HCT116 (cell line): ENCODE measurements at regions not wholly inside any gene's neighbourhood (a gene's known extent, or its start where the extent isn't known, plus 50 kb on each side); places are given as distances from the start of the nearest gene placed in this dataset.

Experiments
- ATAC-seq: fragments of 200-7000 bp; cut with Tn5 transposase; 2 replicates; pipeline ENCODE4 v1.9.1; 2020; ENCODE audit warnings: mild to moderate bottlenecking, moderate library complexity
- BruUV-seq: library from RNA; stranded (reverse); fragments of 400-500 nt; replicated peaks from 2 replicates; lab custom pipeline; 2021; lab: Mats Ljungman, UMichigan
- CTCF ChIA-PET: fragments of 300-600 bp; sonication (Branson Sonifier 250); formaldehyde crosslinking; loops from one replicate; lab custom pipeline; 2021; ENCODE audit warnings: antibody characterized with exemption; lab: Charles Lee
- POLR2A ChIA-PET: fragments of 300-600, 350-600 bp; sonication (Branson Sonifier 250); formaldehyde crosslinking; loops from one replicate; lab custom pipeline; 2021; ENCODE audit warnings: antibody characterized with exemption; lab: Charles Lee
- RAD21 ChIA-PET, 2 experiments: fragments of 300-600 bp; sonication (Branson Sonifier 250); formaldehyde crosslinking; loops; one replicate each; lab custom pipeline; 2023; ENCODE audit warnings: low total read pairs in 2 of 2; ENCODE audit not compliant: uncharacterized antibody in 2 of 2, unreplicated experiment in 2 of 2, low non-redundant PET in 1 of 2; lab: Charles Lee
- DNase-seq: peaks from one replicate; pipeline ENCODE4 v3.0.0-alpha.2; 2010; ENCODE audit warnings: low read depth, low spot score
- H2AFZ ChIP-seq: fragments of 200-600 bp; shearing (Covaris generic), sonication (generic); 2 replicates; pipeline ENCODE4 v1.6.1; 2017; ENCODE audit warnings: low read depth, mixed run types, mixed read lengths, antibody characterized with exemption, low read length; ENCODE audit not compliant: poor library complexity, severe bottlenecking
- H3K27ac ChIP-seq: 2 replicates; pipeline ENCODE4 v1.5.1; 2012; ENCODE audit warnings: low read depth, low read length
- H3K27me3 ChIP-seq: fragments of 200-600 bp; sonication (generic); 2 replicates; pipeline ENCODE4 v1.6.1; 2016; ENCODE audit warnings: mixed run types, low read length, mixed read lengths; ENCODE audit not compliant: insufficient read depth
- H3K36me3 ChIP-seq, 2 experiments: fragments of 200-500 bp in 1 of 2; fragments of 200-600 bp in 1 of 2; sonication (Bioruptor generic) in 1 of 2; sonication (generic) in 1 of 2; 2 replicates each; pipeline versions ENCODE4 v1.5.1 to v1.6.1; 2014 to 2016; ENCODE audit warnings: low read length in 2 of 2, inconsistent platforms in 1 of 2, mixed read lengths in 1 of 2, mixed run types in 1 of 2; ENCODE audit not compliant: insufficient read depth in 2 of 2, control insufficient read depth in 1 of 2
- H3K4me1 ChIP-seq, 2 experiments: fragments of 200-600 bp in 1 of 2; sonication (generic) in 1 of 2; 2 replicates each; pipeline versions ENCODE4 v1.5.1 to v1.6.1; 2012 to 2017; ENCODE audit warnings: low read length in 2 of 2, inconsistent platforms in 1 of 2, mild to moderate bottlenecking in 1 of 2, mixed read lengths in 1 of 2, mixed run types in 1 of 2, moderate library complexity in 1 of 2; ENCODE audit not compliant: insufficient read depth in 2 of 2, control insufficient read depth in 1 of 2
- H3K4me2 ChIP-seq: fragments of 200-600 bp; sonication (generic); 2 replicates; pipeline ENCODE4 v1.6.1; 2017; ENCODE audit warnings: mixed run types, low read length, mixed read lengths
- H3K4me3 ChIP-seq, 2 experiments: fragments of 200-600 bp in 1 of 2; sonication (generic) in 1 of 2; replicated peaks in 1 of 2; 2 replicates each; pipeline ENCODE4 v1.5.1; 2011 to 2016; ENCODE audit warnings: low read length in 2 of 2, control low read depth in 1 of 2, low read depth in 1 of 2, mild to moderate bottlenecking in 1 of 2, mixed read lengths in 1 of 2, mixed run types in 1 of 2
- H3K79me2 ChIP-seq: fragments of 200-600 bp; sonication (generic); 2 replicates; pipeline ENCODE4 v1.6.1; 2017; ENCODE audit warnings: mild to moderate bottlenecking, mixed run types, low read length, moderate library complexity, mixed read lengths; ENCODE audit not compliant: insufficient read depth
- H3K9ac ChIP-seq: fragments of 200-600 bp; sonication (generic); 2 replicates; pipeline ENCODE4 v1.6.1; 2016; ENCODE audit warnings: low read length, mixed read lengths
- H3K9me2 ChIP-seq: fragments of 200-600 bp; sonication (generic), shearing (Covaris generic); 2 replicates; pipeline ENCODE4 v1.6.1; 2017; ENCODE audit warnings: mixed run types, mild to moderate bottlenecking, moderate library complexity; ENCODE audit not compliant: insufficient read depth
- H3K9me3 ChIP-seq, 2 experiments: fragments of 200-500 bp in 1 of 2; fragments of 200-600 bp in 1 of 2; sonication (Bioruptor generic) in 1 of 2; sonication (generic) in 1 of 2; 2 replicates each; pipeline ENCODE4 v1.6.1; 2014 to 2017; ENCODE audit warnings: low read length in 2 of 2, mixed read lengths in 2 of 2, inconsistent platforms in 1 of 2, low read depth in 1 of 2, mild to moderate bottlenecking in 1 of 2, mixed run types in 1 of 2, moderate library complexity in 1 of 2; ENCODE audit not compliant: control insufficient read depth in 1 of 2, insufficient read depth in 1 of 2
- H4K20me1 ChIP-seq: fragments of 200-600 bp; sonication (generic), shearing (Covaris generic); 2 replicates; pipeline ENCODE4 v1.6.1; 2017; ENCODE audit warnings: mixed run types, mild to moderate bottlenecking, moderate library complexity; ENCODE audit not compliant: insufficient read depth
- CBX3 ChIP-seq: IDR thresholded peaks from 2 replicates; pipeline ENCODE4 v1.6.1; 2012; ENCODE audit warnings: low read depth
- EGR1 ChIP-seq: IDR thresholded peaks from 2 replicates; pipeline ENCODE4 v1.6.1; 2012; ENCODE audit warnings: low read depth
- ELF1 ChIP-seq: IDR thresholded peaks from 2 replicates; pipeline ENCODE4 v1.6.1; 2012; ENCODE audit warnings: low read depth, borderline replicate concordance
- EZH2phosphoT487 ChIP-seq: fragments of 200-600 bp; IDR thresholded peaks from 2 replicates; pipeline ENCODE4 v1.6.1; 2018; ENCODE audit warnings: antibody characterized with exemption, borderline replicate concordance
- FOSL1 ChIP-seq: IDR thresholded peaks from 2 replicates; pipeline ENCODE4 v1.6.1; 2012; ENCODE audit warnings: low read depth
- JUND ChIP-seq: IDR thresholded peaks from 2 replicates; pipeline ENCODE4 v1.6.1; 2012
- POLR2A ChIP-seq: IDR thresholded peaks from 2 replicates; pipeline ENCODE4 v1.7.0; 2011; ENCODE audit warnings: borderline replicate concordance; ENCODE audit not compliant: insufficient read depth, insufficient read length; ENCODE audit errors: extremely low read depth
- POLR2AphosphoS5 ChIP-seq: IDR thresholded peaks from 2 replicates; pipeline ENCODE4 v1.6.1; 2011; ENCODE audit warnings: mild to moderate bottlenecking, low read depth, low read length, moderate library complexity
- RAD21 ChIP-seq: IDR thresholded peaks from 2 replicates; pipeline ENCODE4 v1.6.1; 2012; ENCODE audit warnings: low read depth, mild to moderate bottlenecking
- SP1 ChIP-seq: IDR thresholded peaks from 2 replicates; pipeline ENCODE4 v1.6.1; 2012; ENCODE audit warnings: low read depth
- TCF7L2 ChIP-seq: IDR thresholded peaks from 2 replicates; pipeline ENCODE4 v1.7.0; 2011; ENCODE audit warnings: borderline replicate concordance, inconsistent platforms; ENCODE audit not compliant: insufficient read depth, insufficient read length; ENCODE audit errors: extremely low read depth
- YY1 ChIP-seq: IDR thresholded peaks from 2 replicates; pipeline ENCODE4 v1.6.1; 2011; ENCODE audit warnings: low read length, low read depth, moderate library complexity, mild to moderate bottlenecking; ENCODE audit not compliant: insufficient replicate concordance; ENCODE audit errors: extremely low read depth
- ZBTB33 ChIP-seq: IDR thresholded peaks from 2 replicates; pipeline ENCODE4 v1.6.1; 2011; ENCODE audit warnings: mild to moderate bottlenecking, low read length, moderate library complexity; ENCODE audit not compliant: insufficient replicate concordance; ENCODE audit errors: extremely low read depth
- ZFX ChIP-seq: fragments of 450-650 bp; IDR thresholded peaks from 2 replicates; pipeline ENCODE4 v1.6.1; 2017
- ZNF274 ChIP-seq: fragments of 200-500 bp; sonication (Bioruptor generic); IDR thresholded peaks from 2 replicates; pipeline ENCODE4 v1.6.1; 2014; ENCODE audit warnings: mild to moderate bottlenecking, low read depth, low read length, inconsistent platforms
- intact Hi-C: fragments of 100-400 bp; cut with micrococcal nuclease; formaldehyde crosslinking; loops from 2 replicates; pipeline ENCODE4 v1.10.0; 2022
- TF ChIP-seq, protein P1 (sequence below): IDR thresholded peaks from 2 replicates; pipeline ENCODE4 v1.6.1; 2012; ENCODE audit warnings: low read depth

DNA sequence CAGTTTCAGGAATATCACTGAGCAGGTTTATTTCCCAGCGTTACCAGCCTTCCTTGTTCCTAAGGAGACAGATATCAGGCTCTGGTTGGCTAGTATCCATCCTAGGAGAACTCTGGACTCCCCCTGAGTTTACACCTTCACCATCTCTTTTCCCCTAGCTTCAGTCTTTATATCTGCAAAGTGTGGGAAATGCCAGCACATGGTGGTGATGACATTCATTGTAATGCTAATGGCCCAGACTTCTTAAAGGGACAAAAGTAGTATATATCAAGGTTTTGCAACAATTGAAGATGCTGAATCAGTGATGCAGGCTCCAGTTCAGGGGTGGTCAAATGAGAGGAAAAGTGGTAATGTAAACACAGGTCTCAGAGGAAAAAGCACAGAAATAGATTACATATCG is 224.3 kb upstream of the SYNDIG1 start:
- Histone ChIP-seq H3K4me3 (no peak overlapping the region), H2AFZ (no peak overlapping the region), H4K20me1 (no peaks in the 10 kb centered on the region), H3K36me3 (no peaks in the 10 kb centered on the region), H3K79me2 (no peaks in the 10 kb centered on the region), H3K4me1 (no peaks in the 10 kb centered on the region), H3K9me3 (no peaks in the 10 kb centered on the region), H3K9me2 (no peaks in the 10 kb centered on the region), H3K27ac (no peak overlapping the region), H3K9ac (no peak overlapping the region), H3K4me2 (no peak overlapping the region), H3K27me3 (no peaks in the 10 kb centered on the region)
- intact Hi-C loops, result no loop called here
- RAD21 ChIA-PET, result no interaction called here
- BruUV-seq, result no TSS peak
- DNase-seq, result no peak
- TF ChIP-seq ELF1, result no peak
- no peak for TF ChIP-seq RAD21
- TF ChIP-seq YY1, result no peak
- no peak for TF ChIP-seq ZBTB33
- TF ChIP-seq EGR1, result no peak
- no peak for TF ChIP-seq POLR2A
- no peak for TF ChIP-seq TCF7L2
- TF ChIP-seq JUND, result no peak
- no peak for TF ChIP-seq SP1
- no peak for TF ChIP-seq FOSL1
- TF ChIP-seq CBX3, result no peak
- no peak for TF ChIP-seq ZFX
- TF ChIP-seq ZNF274, result no peak
- TF ChIP-seq, protein P1, sequence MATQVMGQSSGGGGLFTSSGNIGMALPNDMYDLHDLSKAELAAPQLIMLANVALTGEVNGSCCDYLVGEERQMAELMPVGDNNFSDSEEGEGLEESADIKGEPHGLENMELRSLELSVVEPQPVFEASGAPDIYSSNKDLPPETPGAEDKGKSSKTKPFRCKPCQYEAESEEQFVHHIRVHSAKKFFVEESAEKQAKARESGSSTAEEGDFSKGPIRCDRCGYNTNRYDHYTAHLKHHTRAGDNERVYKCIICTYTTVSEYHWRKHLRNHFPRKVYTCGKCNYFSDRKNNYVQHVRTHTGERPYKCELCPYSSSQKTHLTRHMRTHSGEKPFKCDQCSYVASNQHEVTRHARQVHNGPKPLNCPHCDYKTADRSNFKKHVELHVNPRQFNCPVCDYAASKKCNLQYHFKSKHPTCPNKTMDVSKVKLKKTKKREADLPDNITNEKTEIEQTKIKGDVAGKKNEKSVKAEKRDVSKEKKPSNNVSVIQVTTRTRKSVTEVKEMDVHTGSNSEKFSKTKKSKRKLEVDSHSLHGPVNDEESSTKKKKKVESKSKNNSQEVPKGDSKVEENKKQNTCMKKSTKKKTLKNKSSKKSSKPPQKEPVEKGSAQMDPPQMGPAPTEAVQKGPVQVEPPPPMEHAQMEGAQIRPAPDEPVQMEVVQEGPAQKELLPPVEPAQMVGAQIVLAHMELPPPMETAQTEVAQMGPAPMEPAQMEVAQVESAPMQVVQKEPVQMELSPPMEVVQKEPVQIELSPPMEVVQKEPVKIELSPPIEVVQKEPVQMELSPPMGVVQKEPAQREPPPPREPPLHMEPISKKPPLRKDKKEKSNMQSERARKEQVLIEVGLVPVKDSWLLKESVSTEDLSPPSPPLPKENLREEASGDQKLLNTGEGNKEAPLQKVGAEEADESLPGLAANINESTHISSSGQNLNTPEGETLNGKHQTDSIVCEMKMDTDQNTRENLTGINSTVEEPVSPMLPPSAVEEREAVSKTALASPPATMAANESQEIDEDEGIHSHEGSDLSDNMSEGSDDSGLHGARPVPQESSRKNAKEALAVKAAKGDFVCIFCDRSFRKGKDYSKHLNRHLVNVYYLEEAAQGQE, result no peak
- no peak for TF ChIP-seq EZH2phosphoT487
- TF ChIP-seq POLR2AphosphoS5, result no peak
- CTCF ChIA-PET, result no interaction called here
- ATAC-seq, result no peak
- POLR2A ChIA-PET, result no interaction called here
